ENCODE measurements at regions not wholly inside any gene's neighbourhood (a gene's known extent, or its start where the extent isn't known, plus 50 kb on each side); places are given as distances from the start of the nearest gene placed in this dataset.

DNA sequence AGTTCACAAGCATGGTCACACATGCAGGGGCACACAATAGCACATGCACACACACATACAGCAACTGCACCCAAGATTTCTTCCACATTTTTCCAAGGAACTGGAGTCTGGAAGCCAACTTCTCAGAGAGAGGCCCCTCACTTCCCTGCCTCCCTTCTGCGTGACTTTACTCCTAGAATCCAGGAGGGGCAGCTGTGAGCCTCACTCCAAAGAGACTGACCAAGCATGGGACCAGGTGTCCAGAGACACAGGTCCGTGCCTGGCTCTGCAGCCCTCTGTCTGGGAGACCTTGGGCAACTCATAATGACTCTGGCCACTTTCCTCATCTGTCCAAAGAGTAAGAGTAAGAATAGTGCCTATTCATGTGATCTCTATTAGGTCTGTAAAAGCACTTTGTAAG, 104.7 kb upstream of the TMEM132E start:
- TF ChIP-seq, protein P1, sequence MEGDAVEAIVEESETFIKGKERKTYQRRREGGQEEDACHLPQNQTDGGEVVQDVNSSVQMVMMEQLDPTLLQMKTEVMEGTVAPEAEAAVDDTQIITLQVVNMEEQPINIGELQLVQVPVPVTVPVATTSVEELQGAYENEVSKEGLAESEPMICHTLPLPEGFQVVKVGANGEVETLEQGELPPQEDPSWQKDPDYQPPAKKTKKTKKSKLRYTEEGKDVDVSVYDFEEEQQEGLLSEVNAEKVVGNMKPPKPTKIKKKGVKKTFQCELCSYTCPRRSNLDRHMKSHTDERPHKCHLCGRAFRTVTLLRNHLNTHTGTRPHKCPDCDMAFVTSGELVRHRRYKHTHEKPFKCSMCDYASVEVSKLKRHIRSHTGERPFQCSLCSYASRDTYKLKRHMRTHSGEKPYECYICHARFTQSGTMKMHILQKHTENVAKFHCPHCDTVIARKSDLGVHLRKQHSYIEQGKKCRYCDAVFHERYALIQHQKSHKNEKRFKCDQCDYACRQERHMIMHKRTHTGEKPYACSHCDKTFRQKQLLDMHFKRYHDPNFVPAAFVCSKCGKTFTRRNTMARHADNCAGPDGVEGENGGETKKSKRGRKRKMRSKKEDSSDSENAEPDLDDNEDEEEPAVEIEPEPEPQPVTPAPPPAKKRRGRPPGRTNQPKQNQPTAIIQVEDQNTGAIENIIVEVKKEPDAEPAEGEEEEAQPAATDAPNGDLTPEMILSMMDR (IDR thresholded peaks at IDR 0.05): no peak
- TF ChIP-seq POLR2A (IDR thresholded peaks at IDR 0.05) (no peak), EP300 (IDR thresholded peaks at IDR 0.05) (no peak)

Measured in sigmoid colon (tissue), 4 donors.